ENCODE measurements at regions not wholly inside any gene's neighbourhood (a gene's known extent, or its start where the extent isn't known, plus 50 kb on each side); places are given as distances from the start of the nearest gene placed in this dataset.
A peak's percentile ranks its signal among the peaks of the same experiment; 100 is the strongest.

DNA sequence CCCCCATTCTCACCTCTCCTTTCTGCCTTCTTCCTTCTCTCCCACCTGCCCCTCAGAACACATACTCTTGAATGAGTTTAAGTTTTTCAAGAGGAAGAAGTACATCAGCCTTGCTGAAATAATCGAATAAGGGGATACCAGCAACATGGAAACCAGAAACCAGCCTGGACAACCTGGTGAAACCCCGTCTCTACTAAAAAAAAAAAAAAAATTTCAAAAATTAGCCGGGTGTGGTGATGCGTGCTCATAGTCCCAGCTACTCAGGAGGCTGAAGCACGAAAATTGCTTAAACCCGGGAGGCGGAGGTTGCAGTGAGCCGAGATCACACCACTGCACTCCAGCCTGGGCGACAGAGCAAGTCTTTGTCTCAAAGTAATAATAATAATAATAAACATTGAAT is 75.0 kb upstream of the SLC1A4 start:
- Mint-ChIP-seq H3K27me3 (no peaks in the 10 kb centered on the region), H3K9me3 (ENCODE audit: low read depth) (no peaks in the 10 kb centered on the region), H3K36me3 (ENCODE audit: insufficient read depth) (no peaks in the 10 kb centered on the region), H3K4me1 (ENCODE audit: low read depth) (peaks cover 1% of the 10 kb centered on the region), H3K27ac (no peak overlapping the region), H3K4me3 (ENCODE audit: low read depth) (no peak overlapping the region)
- TF ChIP-seq, protein P1, sequence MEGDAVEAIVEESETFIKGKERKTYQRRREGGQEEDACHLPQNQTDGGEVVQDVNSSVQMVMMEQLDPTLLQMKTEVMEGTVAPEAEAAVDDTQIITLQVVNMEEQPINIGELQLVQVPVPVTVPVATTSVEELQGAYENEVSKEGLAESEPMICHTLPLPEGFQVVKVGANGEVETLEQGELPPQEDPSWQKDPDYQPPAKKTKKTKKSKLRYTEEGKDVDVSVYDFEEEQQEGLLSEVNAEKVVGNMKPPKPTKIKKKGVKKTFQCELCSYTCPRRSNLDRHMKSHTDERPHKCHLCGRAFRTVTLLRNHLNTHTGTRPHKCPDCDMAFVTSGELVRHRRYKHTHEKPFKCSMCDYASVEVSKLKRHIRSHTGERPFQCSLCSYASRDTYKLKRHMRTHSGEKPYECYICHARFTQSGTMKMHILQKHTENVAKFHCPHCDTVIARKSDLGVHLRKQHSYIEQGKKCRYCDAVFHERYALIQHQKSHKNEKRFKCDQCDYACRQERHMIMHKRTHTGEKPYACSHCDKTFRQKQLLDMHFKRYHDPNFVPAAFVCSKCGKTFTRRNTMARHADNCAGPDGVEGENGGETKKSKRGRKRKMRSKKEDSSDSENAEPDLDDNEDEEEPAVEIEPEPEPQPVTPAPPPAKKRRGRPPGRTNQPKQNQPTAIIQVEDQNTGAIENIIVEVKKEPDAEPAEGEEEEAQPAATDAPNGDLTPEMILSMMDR (IDR thresholded peaks at IDR 0.05; ENCODE audit: unreplicated experiment), result no peak
- DNase-seq (ENCODE audit: low spot score, unreplicated experiment), result no peak

GRCh38 chr2:64914735-64915509 is 74.3 kb upstream of the SLC1A4 start:
- H3K4me3 Mint-ChIP-seq (ENCODE audit: low read depth), result no peak overlapping the region
- H3K4me1 Mint-ChIP-seq (ENCODE audit: low read depth), result peaks cover 1% of the 10 kb centered on the region

GRCh38 chr2:64915510-64915900 is 73.7 kb upstream of the SLC1A4 start:
- TF ChIP-seq, protein P1 (IDR thresholded peaks at IDR 0.05; ENCODE audit: unreplicated experiment), result no peak
- DNase-seq (ENCODE audit: low spot score, unreplicated experiment), result no peak
- Mint-ChIP-seq H3K9me3 (ENCODE audit: low read depth) (no peaks in the 10 kb centered on the region), H3K36me3 (ENCODE audit: insufficient read depth) (no peaks in the 10 kb centered on the region), H3K27ac (no peak overlapping the region), H3K27me3 (no peaks in the 10 kb centered on the region), H3K4me1 (ENCODE audit: low read depth) (peaks cover 1% of the 10 kb centered on the region), H3K4me3 (ENCODE audit: low read depth) (no peak overlapping the region)

More at GRCh38 chr2:64914735-64915509, 74.3 kb upstream of the SLC1A4 start:
- Mint-ChIP-seq H3K9me3 (ENCODE audit: low read depth) (no peaks in the 10 kb centered on the region), H3K36me3 (ENCODE audit: insufficient read depth) (no peaks in the 10 kb centered on the region), H3K27me3 (no peaks in the 10 kb centered on the region), H3K27ac (no peak overlapping the region)
- no peak for DNase-seq (ENCODE audit: low spot score, unreplicated experiment)
- TF ChIP-seq, protein P1 (IDR thresholded peaks at IDR 0.05; ENCODE audit: unreplicated experiment), result no peak

DNA sequence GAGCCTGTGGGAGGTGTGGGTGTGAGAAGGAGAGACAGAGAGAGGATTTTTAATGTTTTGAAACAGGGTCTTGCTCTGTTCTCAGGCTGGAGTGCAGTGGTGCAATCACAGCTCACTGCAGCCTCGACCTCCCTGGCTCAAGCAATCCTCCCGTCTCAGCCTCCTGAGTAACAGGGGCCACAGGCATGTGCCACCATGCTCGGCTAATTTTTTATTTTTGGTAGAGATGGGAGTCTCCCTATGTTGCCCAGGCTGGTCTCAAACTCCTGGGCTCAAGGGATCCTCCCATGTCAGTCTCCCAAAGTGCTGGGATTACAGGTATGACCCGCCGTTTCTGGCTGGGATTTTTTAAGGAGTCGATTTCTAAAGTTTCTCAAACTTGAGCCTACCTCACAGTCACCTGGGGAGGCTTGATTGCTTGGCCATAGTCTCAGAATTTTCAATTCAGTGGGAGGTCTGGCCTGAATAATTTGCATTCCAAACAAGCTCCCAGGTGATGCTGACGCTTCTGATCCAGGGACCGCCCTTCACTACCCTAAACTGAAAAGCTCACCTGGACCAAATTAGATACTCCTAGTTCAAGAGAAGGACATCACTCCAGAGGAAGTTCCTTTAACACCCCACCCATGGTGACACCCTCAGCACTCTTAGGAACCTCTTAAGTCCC is 70.8 kb upstream of the SLC1A4 start:
- no peak for DNase-seq (ENCODE audit: low spot score, unreplicated experiment)

GRCh38 chr2:64919261-64919660 is 69.9 kb upstream of the SLC1A4 start:
- H3K36me3 Mint-ChIP-seq (ENCODE audit: insufficient read depth), result no peaks in the 10 kb centered on the region
- H3K9me3 Mint-ChIP-seq (ENCODE audit: low read depth), result no peaks in the 10 kb centered on the region
- TF ChIP-seq, protein P1 (IDR thresholded peaks at IDR 0.05; ENCODE audit: unreplicated experiment), result no peak
- no peaks in the 10 kb centered on the region for H3K27me3 Mint-ChIP-seq
- DNase-seq (ENCODE audit: low spot score, unreplicated experiment), result no peak
- H3K4me1 Mint-ChIP-seq (ENCODE audit: low read depth), result peaks cover 8% of the 10 kb centered on the region
- H3K27ac Mint-ChIP-seq, result no peak overlapping the region
- H3K4me3 Mint-ChIP-seq (ENCODE audit: low read depth), result no peak overlapping the region

More for the DNA sequence above, 70.8 kb upstream of the SLC1A4 start:
- Mint-ChIP-seq H3K4me1 (ENCODE audit: low read depth) (peaks cover 8% of the 10 kb centered on the region), H3K27ac (no peak overlapping the region), H3K27me3 (no peaks in the 10 kb centered on the region), H3K9me3 (ENCODE audit: low read depth) (no peaks in the 10 kb centered on the region), H3K36me3 (ENCODE audit: insufficient read depth) (no peaks in the 10 kb centered on the region), H3K4me3 (ENCODE audit: low read depth) (peak overlapping the region; percentile 84)
- TF ChIP-seq, protein P1 (IDR thresholded peaks at IDR 0.05; ENCODE audit: unreplicated experiment), result no peak
